KG1 (cell line): ENCODE measurements at regions not wholly inside any gene's neighbourhood (a gene's known extent, or its start where the extent isn't known, plus 50 kb on each side); places are given as distances from the start of the nearest gene placed in this dataset.
"Not testable (repeated sequence)": the region's sequence is repeated elsewhere in the genome, so short reads cannot be mapped to it uniquely, and the experiment has no call there.

Experiments
- DNase-seq: peaks from one replicate; lab custom pipeline; 2025; lab: John Stamatoyannopoulos, UW

DNA sequence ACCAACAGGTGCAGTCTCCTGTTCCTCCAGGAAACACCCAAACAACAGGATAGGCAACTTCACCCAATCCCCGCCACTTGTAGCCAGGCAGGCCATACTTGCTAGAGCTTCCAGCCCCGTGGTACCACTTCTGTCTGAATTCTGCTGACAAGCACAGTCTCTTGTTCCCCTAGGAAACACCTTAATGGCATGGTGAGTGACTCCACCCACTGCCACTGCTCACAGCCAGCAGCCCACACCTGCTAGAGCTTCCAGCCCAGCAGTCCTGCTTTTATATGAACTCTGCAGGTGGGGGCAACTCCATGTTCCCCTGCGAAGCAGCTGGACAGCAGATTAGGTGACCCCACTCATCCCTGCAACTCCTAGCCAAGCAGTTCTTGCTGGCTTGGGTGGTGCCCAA is 52.6 kb upstream of the COBL start:
- DNase-seq: not testable (repeated sequence)

DNA sequence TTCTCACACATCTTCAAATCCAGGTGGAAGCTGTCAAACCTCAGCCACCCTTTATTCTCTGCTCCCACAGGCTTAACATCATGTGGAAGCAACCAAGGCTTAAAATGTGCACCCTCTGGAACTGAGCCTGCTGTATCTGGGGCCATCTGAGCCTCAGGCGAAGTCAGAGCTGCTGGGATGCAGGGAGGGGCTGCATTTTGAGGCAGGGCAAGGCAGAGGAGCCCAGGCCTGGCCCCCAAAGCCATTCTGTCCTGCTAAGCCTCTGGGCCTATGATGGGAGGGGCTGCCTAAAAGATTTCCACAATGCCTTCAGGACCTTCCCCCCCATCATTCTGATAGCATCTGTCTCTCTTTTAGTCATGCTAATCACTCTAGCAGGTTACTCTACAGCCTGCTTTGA is 51.7 kb upstream of the COBL start:
- no peak for DNase-seq

DNA sequence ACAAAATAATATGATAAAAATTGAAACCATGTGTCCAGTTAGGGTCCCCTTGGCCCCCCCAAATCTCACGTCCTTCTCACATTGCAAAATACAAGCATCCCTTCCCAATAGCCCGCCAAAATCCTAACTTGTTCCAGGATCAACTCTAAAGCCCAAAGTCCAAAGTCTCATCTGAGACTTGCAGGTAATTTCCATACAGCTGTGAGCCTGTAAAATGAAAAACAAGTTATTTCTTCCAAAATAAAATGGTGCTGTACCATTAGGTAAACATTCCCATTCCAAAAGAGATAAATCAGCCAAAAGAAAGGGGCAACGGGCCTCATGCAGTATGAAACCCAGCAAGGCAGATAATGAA is 51.0 kb upstream of the COBL start:
- no peak for DNase-seq

DNA sequence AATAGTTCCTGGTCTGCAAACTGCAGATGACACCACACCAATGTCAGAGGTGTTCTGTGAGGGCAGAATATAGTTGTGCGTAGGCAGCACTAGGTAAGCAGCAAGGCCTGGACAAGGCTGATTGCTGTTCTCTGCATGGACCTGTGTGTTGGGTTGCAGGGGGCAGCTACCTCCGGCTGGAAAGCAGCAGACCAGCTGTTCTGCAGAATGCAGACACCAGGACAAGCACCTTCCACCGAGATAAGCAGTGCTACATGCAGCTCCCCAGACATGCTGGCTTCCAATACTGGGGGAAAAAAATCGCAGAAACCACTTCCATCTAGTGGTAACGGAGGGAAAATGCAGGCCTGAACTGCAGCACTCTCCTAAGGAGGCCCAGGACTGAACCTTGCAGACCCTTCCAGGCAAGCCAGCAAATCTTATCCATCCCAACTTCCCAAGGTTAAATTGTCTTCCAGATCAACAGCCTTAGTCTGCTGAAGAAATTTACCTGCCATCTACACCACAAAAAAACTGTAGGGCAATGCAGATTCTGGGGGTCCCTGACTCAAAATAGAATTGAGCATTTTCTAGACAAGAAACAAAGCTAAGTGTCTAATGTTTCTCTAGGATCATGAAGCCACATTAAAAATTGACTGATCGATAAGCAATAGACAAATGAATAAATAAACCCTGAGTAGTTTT is 50.5 kb upstream of the COBL start:
- no peak for DNase-seq
